ENCODE measurements at regions not wholly inside any gene's neighbourhood (a gene's known extent, or its start where the extent isn't known, plus 50 kb on each side); places are given as distances from the start of the nearest gene placed in this dataset.

DNA sequence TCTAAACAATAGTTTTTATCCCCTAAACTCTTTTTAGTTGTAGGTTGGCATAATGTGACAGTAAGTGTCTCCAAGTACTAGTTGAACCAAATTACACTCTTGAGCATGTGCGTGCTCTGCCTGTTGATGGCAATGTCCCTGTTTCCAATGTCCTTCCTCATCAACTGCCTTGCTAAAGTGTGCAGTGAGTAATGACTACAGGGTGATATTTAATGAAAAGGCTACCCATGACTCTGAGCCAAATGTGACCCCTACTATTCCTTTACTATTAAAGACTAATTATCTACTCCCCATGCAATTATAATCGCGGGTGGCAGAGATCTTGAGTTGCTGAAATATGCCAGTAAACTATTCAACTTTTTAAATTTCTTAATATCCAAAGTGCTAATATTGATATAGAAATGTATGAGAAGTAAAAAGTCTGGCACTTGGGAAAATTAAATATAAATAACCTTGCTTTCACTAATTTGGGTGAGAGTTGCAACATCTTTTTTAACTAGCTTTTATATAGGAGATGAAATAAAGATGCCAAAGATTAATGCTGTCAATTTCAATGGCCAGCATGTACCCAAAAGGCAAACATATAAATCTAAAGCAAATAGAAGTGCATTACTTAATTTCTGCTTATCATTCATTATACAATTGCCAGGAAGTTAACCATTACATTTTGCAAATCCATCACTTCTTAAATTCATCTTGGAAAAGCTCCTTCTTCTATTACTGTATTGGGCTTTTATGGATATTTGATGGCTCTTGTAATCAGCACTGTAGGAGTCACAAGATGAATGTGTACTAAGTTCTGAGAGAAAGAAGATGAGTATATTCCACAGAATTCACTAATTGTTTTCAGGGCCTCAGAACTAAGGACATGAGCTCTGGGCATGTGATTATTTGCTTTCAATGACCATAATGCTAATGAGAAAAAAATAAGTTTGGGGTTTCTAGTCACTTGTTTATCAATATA lies 518.2 kb upstream of the NAALADL2 start:
- H3K4me1 ChIP-seq (ENCODE audit: control insufficient read depth, extremely low read depth, insufficient read depth, low read length) = no peaks in the 10 kb centered on the region
- CTCF ChIA-PET = no interaction called here
- BruUV-seq (replicated peaks) = no TSS peak

More for the DNA sequence above, 518.2 kb upstream of the NAALADL2 start:
- Histone ChIP-seq H3K4me3 (replicated peaks in 1 of 3; ENCODE audit: insufficient read depth in 1 of 3, low read depth in 1 of 3, low read length in 3 of 3) (no peak overlapping the region), H2AFZ (ENCODE audit: low read depth, low read length) (no peak overlapping the region), H4K20me1 (replicated peaks; ENCODE audit: control insufficient read depth, extremely low read depth, insufficient read depth, low read length) (no peaks in the 10 kb centered on the region), H3K79me2 (ENCODE audit: control insufficient read depth, insufficient read depth, low read length) (no peaks in the 10 kb centered on the region), H3K9me3 (replicated peaks; ENCODE audit: control insufficient read depth, insufficient read depth, low read length) (no peaks in the 10 kb centered on the region), H3K27me3 (ENCODE audit: control insufficient read depth in 2 of 2, insufficient read depth in 2 of 2, low read length in 2 of 2) (no peaks in the 10 kb centered on the region), H3K9me1 (replicated peaks; ENCODE audit: control insufficient read depth, extremely low read depth, insufficient read depth, low read length) (no peaks in the 10 kb centered on the region), H3K36me3 (ENCODE audit: control insufficient read depth in 2 of 2, extremely low read depth in 1 of 2, insufficient read depth in 2 of 2, low read length in 2 of 2) (no peaks in the 10 kb centered on the region), H3K4me2 (ENCODE audit: insufficient read depth, low read length) (no peak overlapping the region), H3K27ac (ENCODE audit: insufficient read depth, low read depth, low read length) (no peak overlapping the region), H3K9ac (replicated peaks; ENCODE audit: extremely low read depth, insufficient read depth, low read length) (no peak overlapping the region)
- DNase-seq (ENCODE audit: low read depth, low spot score) = no peak
- dilution Hi-C loops (cut with MboI; ENCODE audit: extremely low pct_ligation_motif_present, low sequenced_read_pairs) = no loop called here
- FAIRE-seq = no peak
- TF ChIP-seq JUN (IDR thresholded peaks at IDR 0.05; ENCODE audit: borderline replicate concordance, insufficient read depth, insufficient read length, low read depth) (no peak), MAX (IDR thresholded peaks at IDR 0.05; ENCODE audit: insufficient read depth, insufficient read length) (no peak), POLR2A (IDR thresholded peaks at IDR 0.05; ENCODE audit: low read depth, low read length) (no peak), POLR2AphosphoS5 (IDR thresholded peaks at IDR 0.05; ENCODE audit: insufficient read depth, low read depth, low read length) (no peak), MYC (IDR thresholded peaks at IDR 0.05; ENCODE audit: low read depth, low read length) (no peak), GATA2 (IDR thresholded peaks at IDR 0.05; ENCODE audit: insufficient read depth, insufficient read length, low read depth, low read length) (no peak), EZH2 (IDR thresholded peaks at IDR 0.05; ENCODE audit: borderline replicate concordance, low read depth, low read length, severe bottlenecking) (no peak), FOS (IDR thresholded peaks at IDR 0.05; ENCODE audit: borderline replicate concordance, insufficient read depth, low read length) (no peak)
- TF ChIP-seq, protein P1, sequence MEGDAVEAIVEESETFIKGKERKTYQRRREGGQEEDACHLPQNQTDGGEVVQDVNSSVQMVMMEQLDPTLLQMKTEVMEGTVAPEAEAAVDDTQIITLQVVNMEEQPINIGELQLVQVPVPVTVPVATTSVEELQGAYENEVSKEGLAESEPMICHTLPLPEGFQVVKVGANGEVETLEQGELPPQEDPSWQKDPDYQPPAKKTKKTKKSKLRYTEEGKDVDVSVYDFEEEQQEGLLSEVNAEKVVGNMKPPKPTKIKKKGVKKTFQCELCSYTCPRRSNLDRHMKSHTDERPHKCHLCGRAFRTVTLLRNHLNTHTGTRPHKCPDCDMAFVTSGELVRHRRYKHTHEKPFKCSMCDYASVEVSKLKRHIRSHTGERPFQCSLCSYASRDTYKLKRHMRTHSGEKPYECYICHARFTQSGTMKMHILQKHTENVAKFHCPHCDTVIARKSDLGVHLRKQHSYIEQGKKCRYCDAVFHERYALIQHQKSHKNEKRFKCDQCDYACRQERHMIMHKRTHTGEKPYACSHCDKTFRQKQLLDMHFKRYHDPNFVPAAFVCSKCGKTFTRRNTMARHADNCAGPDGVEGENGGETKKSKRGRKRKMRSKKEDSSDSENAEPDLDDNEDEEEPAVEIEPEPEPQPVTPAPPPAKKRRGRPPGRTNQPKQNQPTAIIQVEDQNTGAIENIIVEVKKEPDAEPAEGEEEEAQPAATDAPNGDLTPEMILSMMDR (IDR thresholded peaks at IDR 0.05; ENCODE audit: extremely low read depth in 1 of 2, insufficient read depth in 1 of 2, low read depth in 1 of 2, low read length in 2 of 2) = no peak
- intact Hi-C loops (cut with micrococcal nuclease) = no loop called here
- POLR2A ChIA-PET = no interaction called here

Data from endothelial cell of umbilical vein (primary cell).